B cell (primary cell): ENCODE measurements at regions not wholly inside any gene's neighbourhood (a gene's known extent, or its start where the extent isn't known, plus 50 kb on each side); places are given as distances from the start of the nearest gene placed in this dataset.

Source experiments
- ATAC-seq: fragments of 200-7000 bp; cut with Tn5 transposase; one replicate; pipeline ENCODE4 v1.10.0; 2021; ENCODE audit warnings: low read depth, mild to moderate bottlenecking, moderate number of reproducible peaks, moderate library complexity
- CTCF ChIA-PET: fragments of 350-600 bp; sonication (Branson Sonifier 250); formaldehyde crosslinking; loops from one replicate; lab custom pipeline; 2021; ENCODE audit warnings: antibody characterized with exemption, inconsistent platforms; lab: Charles Lee
- POLR2A ChIA-PET: fragments of 350-600 bp; sonication (Branson Sonifier 250); formaldehyde crosslinking; loops from one replicate; lab custom pipeline; 2021; ENCODE audit warnings: antibody characterized with exemption; lab: Charles Lee
- DNase-seq: peaks from one replicate; pipeline ENCODE4 v3.0.0; 2013
- H2AFZ ChIP-seq: 2 replicates; pipeline ENCODE4 v1.6.1; 2012; ENCODE audit warnings: mild to moderate bottlenecking, low read depth, low read length; ENCODE audit not compliant: insufficient read depth, poor library complexity, severe bottlenecking
- H3K27ac ChIP-seq, 2 donors: 1 replicate in 1 of 2; 2 replicates in 1 of 2; pipeline ENCODE4 v1.5.1; 2012 to 2013; ENCODE audit warnings: low read length in 2 of 2, mild to moderate bottlenecking in 2 of 2, moderate library complexity in 1 of 2
- H3K27me3 ChIP-seq, 4 experiments: fragments of 200-600 bp in 1 of 4; sonication (generic) in 1 of 4; replicated peaks in 1 of 4; 1 replicate in 2 of 4; 2 replicates in 2 of 4; pipeline versions ENCODE4 v1.6.1 to v1.7.0; 2013 to 2016; ENCODE audit warnings: low read length in 3 of 4, mild to moderate bottlenecking in 2 of 4, mixed read lengths in 1 of 4, moderate library complexity in 1 of 4; ENCODE audit not compliant: insufficient read depth in 4 of 4, control insufficient read depth in 3 of 4; ENCODE audit errors: control extremely low read depth in 1 of 4
- H3K36me3 ChIP-seq, 2 experiments: replicated peaks in 1 of 2; 1 replicate in 1 of 2; 2 replicates in 1 of 2; pipeline versions ENCODE4 v1.6.1 to v1.7.1; 2013; ENCODE audit warnings: low read length in 1 of 2; ENCODE audit not compliant: insufficient read depth in 2 of 2, control insufficient read depth in 1 of 2; ENCODE audit errors: control extremely low read depth in 1 of 2, extremely low read depth in 1 of 2
- H3K4me1 ChIP-seq, 2 donors: fragments of 200-600 bp in 1 of 2; sonication (generic) in 1 of 2; 1 replicate in 1 of 2; 2 replicates in 1 of 2; pipeline versions ENCODE4 v1.5.1 to v1.6.1; 2013 to 2017; ENCODE audit warnings: low read length in 2 of 2; ENCODE audit not compliant: control insufficient read depth in 2 of 2, insufficient read depth in 2 of 2
- H3K4me2 ChIP-seq: replicated peaks from 2 replicates; pipeline ENCODE3; 2012; ENCODE audit warnings: mild to moderate bottlenecking, low read depth, low read length; ENCODE audit not compliant: poor library complexity, severe bottlenecking
- H3K4me3 ChIP-seq, 5 experiments: fragments of 200-600 bp in 1 of 5; sonication (generic) in 1 of 5; 1 replicate in 3 of 5; 2 replicates in 2 of 5; pipeline versions ENCODE4 v1.5.1 to v1.7.0; 2011 to 2016; ENCODE audit warnings: low read length in 4 of 5, mild to moderate bottlenecking in 4 of 5, low read depth in 2 of 5, control low read depth in 1 of 5, moderate library complexity in 1 of 5; ENCODE audit not compliant: insufficient read depth in 1 of 5; ENCODE audit errors: control extremely low read depth in 1 of 5, extremely low read depth in 1 of 5
- H3K79me2 ChIP-seq: fragments of 200-600 bp; sonication (generic); one replicate; pipeline ENCODE4 v1.6.0; 2016; ENCODE audit warnings: low read length; ENCODE audit not compliant: control insufficient read depth, insufficient read depth
- H3K9ac ChIP-seq: fragments of 200-600 bp; sonication (generic); 2 replicates; pipeline ENCODE4 v1.6.1; 2017; ENCODE audit warnings: mild to moderate bottlenecking, low read length, moderate library complexity
- H3K9me3 ChIP-seq, 3 donors: one replicate each; pipeline versions ENCODE4 v1.6.1 to v1.7.1; 2013; ENCODE audit warnings: low read length in 2 of 3; ENCODE audit not compliant: control insufficient read depth in 2 of 3, insufficient read depth in 1 of 3; ENCODE audit errors: control extremely low read depth in 1 of 3
- H4K20me1 ChIP-seq: 2 replicates; pipeline ENCODE4 v1.6.0; 2012; ENCODE audit warnings: mild to moderate bottlenecking, low read length; ENCODE audit not compliant: insufficient read depth, control insufficient read depth, poor library complexity, severe bottlenecking
- H3K27ac Mint-ChIP-seq: one replicate; pipeline ENCODE4 v1.8.0; 2021; ENCODE audit warnings: mixed read lengths
- H3K27me3 Mint-ChIP-seq: one replicate; pipeline ENCODE4 v1.8.0; 2021; ENCODE audit warnings: mixed read lengths
- H3K4me1 Mint-ChIP-seq: one replicate; pipeline ENCODE4 v1.8.0; 2021; ENCODE audit warnings: mixed read lengths
- H3K4me3 Mint-ChIP-seq: one replicate; pipeline ENCODE4 v1.8.0; 2021; ENCODE audit warnings: mixed read lengths
- H3K9me3 Mint-ChIP-seq: one replicate; pipeline ENCODE4 v1.8.0; 2022; ENCODE audit warnings: mixed read lengths; ENCODE audit not compliant: insufficient read depth
- EZH2 ChIP-seq: IDR thresholded peaks from 2 replicates; pipeline ENCODE4 v1.6.1; 2012; ENCODE audit warnings: borderline replicate concordance, low read depth, mild to moderate bottlenecking, moderate library complexity, low read length; ENCODE audit not compliant: insufficient read depth, poor library complexity, severe bottlenecking
- WGBS: methylation state at CpG from one replicate; pipeline ENCODE4 v1.1.5; 2013; ENCODE audit warnings: missing lambda C conversion rate; ENCODE audit not compliant: insufficient coverage; 5-methylcytosine and 5-hydroxymethylcytosine counted together
- intact Hi-C: fragments of 100-400 bp; cut with micrococcal nuclease; formaldehyde crosslinking; loops from one replicate; pipeline ENCODE4 v1.10.0; 2022
- TF ChIP-seq, protein P1 (sequence below): fragments of 200-600 bp; IDR thresholded peaks from one replicate; pipeline ENCODE4 v1.8.0; 2022; ENCODE audit warnings: antibody characterized with exemption, mild to moderate bottlenecking

DNA sequence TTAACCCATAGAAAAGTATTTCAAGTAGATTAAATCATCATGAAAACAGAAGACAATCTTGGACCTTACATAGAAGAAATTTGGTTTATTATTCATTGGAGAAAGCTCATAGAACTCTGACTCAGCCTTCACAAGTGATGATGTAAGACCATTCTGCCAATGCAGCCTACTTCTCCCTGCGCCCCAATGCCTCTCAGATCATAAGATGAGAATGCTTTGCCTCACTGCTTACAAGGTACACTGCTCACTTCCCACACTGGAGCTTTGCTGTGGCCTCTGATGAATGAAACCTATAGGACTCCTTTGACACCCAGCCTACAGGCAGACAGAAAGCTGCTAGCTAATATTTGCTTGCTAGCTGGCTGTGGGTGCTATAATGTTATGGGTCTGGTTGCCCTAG, 569.4 kb upstream of the STEAP1 start:
- no peaks in the 10 kb centered on the region for H3K27me3 ChIP-seq
- ATAC-seq = no peak
- H2AFZ ChIP-seq = no peak overlapping the region
- no peak for DNase-seq
- Mint-ChIP-seq H3K4me1 (no peaks in the 10 kb centered on the region), H3K4me3 (no peak overlapping the region), H3K27ac (no peak overlapping the region), H3K27me3 (no peaks in the 10 kb centered on the region), H3K9me3 (peaks cover 10% of the 10 kb centered on the region)
- 78% methylated on average over 1 of the region's 1 CpG for WGBS
- POLR2A ChIA-PET = no interaction called here
- no peaks in the 10 kb centered on the region for H4K20me1 ChIP-seq
- no peak overlapping the region for H3K9ac ChIP-seq
- intact Hi-C loops = no loop called here
- H3K36me3 ChIP-seq = no peaks in the 10 kb centered on the region
- TF ChIP-seq EZH2 = no peak
- TF ChIP-seq, protein P1, sequence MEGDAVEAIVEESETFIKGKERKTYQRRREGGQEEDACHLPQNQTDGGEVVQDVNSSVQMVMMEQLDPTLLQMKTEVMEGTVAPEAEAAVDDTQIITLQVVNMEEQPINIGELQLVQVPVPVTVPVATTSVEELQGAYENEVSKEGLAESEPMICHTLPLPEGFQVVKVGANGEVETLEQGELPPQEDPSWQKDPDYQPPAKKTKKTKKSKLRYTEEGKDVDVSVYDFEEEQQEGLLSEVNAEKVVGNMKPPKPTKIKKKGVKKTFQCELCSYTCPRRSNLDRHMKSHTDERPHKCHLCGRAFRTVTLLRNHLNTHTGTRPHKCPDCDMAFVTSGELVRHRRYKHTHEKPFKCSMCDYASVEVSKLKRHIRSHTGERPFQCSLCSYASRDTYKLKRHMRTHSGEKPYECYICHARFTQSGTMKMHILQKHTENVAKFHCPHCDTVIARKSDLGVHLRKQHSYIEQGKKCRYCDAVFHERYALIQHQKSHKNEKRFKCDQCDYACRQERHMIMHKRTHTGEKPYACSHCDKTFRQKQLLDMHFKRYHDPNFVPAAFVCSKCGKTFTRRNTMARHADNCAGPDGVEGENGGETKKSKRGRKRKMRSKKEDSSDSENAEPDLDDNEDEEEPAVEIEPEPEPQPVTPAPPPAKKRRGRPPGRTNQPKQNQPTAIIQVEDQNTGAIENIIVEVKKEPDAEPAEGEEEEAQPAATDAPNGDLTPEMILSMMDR = no peak
- no peaks in the 10 kb centered on the region for H3K79me2 ChIP-seq
- no peak overlapping the region for H3K4me2 ChIP-seq
- no peak overlapping the region for H3K4me3 ChIP-seq
- no peaks in the 10 kb centered on the region for H3K9me3 ChIP-seq
- no peak overlapping the region for H3K27ac ChIP-seq
- CTCF ChIA-PET = no interaction called here
- no peaks in the 10 kb centered on the region for H3K4me1 ChIP-seq

DNA sequence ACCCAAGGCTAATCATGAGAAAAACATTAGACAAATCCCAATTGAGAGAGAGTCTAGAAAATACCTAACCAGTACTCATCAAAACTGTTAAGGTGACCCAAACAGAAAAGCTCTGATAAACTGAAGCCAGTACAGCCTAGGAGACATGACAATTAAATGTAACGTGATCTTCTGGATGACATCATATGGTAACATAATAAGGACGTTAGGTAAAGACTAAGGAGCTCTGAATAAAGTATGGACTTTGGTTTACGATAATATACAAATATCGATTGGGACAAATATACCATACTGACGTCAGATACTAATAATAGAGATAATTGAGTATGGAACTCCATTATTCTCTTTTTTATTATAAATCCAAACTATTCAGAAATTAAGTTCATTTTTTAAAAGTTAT, 561.1 kb upstream of the STEAP1 start:
- intact Hi-C loops = loop anchor here (5.0 kb wide), 1 partner anchor 49 kb away; no protein-coding TSS in a partner anchor
- no peaks in the 10 kb centered on the region for H3K9me3 ChIP-seq
- H3K4me3 ChIP-seq = no peak overlapping the region
- ChIA-PET CTCF (no interaction called here), POLR2A (no interaction called here)
- ATAC-seq (no peak), DNase-seq (no peak)
- no peak overlapping the region for H3K4me2 ChIP-seq
- H3K27ac Mint-ChIP-seq = no peak overlapping the region
- TF ChIP-seq, protein P1 = no peak
- no peak for TF ChIP-seq EZH2
- no peak overlapping the region for H3K9ac ChIP-seq
- no peaks in the 10 kb centered on the region for H3K27me3 Mint-ChIP-seq
- H3K27me3 ChIP-seq = no peaks in the 10 kb centered on the region
- H3K4me1 Mint-ChIP-seq = no peaks in the 10 kb centered on the region
- H3K27ac ChIP-seq = no peak overlapping the region
- H2AFZ ChIP-seq = no peak overlapping the region
- H3K79me2 ChIP-seq = no peaks in the 10 kb centered on the region
- no peak overlapping the region for H3K4me3 Mint-ChIP-seq
- H3K9me3 Mint-ChIP-seq = no peaks in the 10 kb centered on the region
- H4K20me1 ChIP-seq = no peaks in the 10 kb centered on the region
- 100% methylated on average over 1 of the region's 5 CpGs for WGBS
- H3K4me1 ChIP-seq = no peaks in the 10 kb centered on the region
- no peaks in the 10 kb centered on the region for H3K36me3 ChIP-seq
